ACC112 (cell line): ENCODE measurements at regions not wholly inside any gene's neighbourhood (a gene's known extent, or its start where the extent isn't known, plus 50 kb on each side); places are given as distances from the start of the nearest gene placed in this dataset.

Experiments
- H2AFZ ChIP-seq: fragments of 200-600 bp; sonication (generic); one replicate; pipeline ENCODE4 v1.6.0; 2017; ENCODE audit warnings: antibody characterized with exemption, low read length; ENCODE audit not compliant: unreplicated experiment
- H3K27ac ChIP-seq: fragments of 200-600 bp; sonication (generic); 2 replicates; pipeline ENCODE4 v1.5.1; 2014; ENCODE audit warnings: low read depth, mild to moderate bottlenecking, antibody characterized with exemption, low read length, moderate library complexity
- H3K27me3 ChIP-seq: fragments of 200-600 bp; sonication (generic); 2 replicates; pipeline ENCODE4 v1.6.1; 2014; ENCODE audit warnings: mild to moderate bottlenecking, antibody characterized with exemption, low read length, moderate library complexity, mixed read lengths; ENCODE audit not compliant: insufficient read depth
- H3K36me3 ChIP-seq: fragments of 200-600 bp; sonication (generic); 2 replicates; pipeline ENCODE4 v1.6.1; 2016; ENCODE audit warnings: mild to moderate bottlenecking, antibody characterized with exemption, low read length, moderate library complexity, mixed read lengths; ENCODE audit not compliant: insufficient read depth
- H3K4me1 ChIP-seq: fragments of 200-600 bp; sonication (generic); one replicate; pipeline ENCODE4 v1.6.1; 2016; ENCODE audit warnings: low read length, mixed read lengths; ENCODE audit not compliant: insufficient read depth, unreplicated experiment, control insufficient read depth
- H3K4me3 ChIP-seq: fragments of 200-600 bp; sonication (generic); 2 replicates; pipeline ENCODE4 v1.5.1; 2014; ENCODE audit warnings: mild to moderate bottlenecking, low read depth, low read length
- H3K79me2 ChIP-seq: fragments of 200-600 bp; sonication (generic); one replicate; pipeline ENCODE4 v1.6.0; 2016; ENCODE audit warnings: low read length; ENCODE audit not compliant: control insufficient read depth, unreplicated experiment, insufficient read depth

GRCh38 chr2:106667478-106668070, 180.4 kb downstream of the CD8B2 start:
- no peaks in the 10 kb centered on the region for H3K79me2 ChIP-seq
- H3K27me3 ChIP-seq: no peaks in the 10 kb centered on the region
- H3K27ac ChIP-seq: no peak overlapping the region
- no peaks in the 10 kb centered on the region for H3K4me1 ChIP-seq
- no peaks in the 10 kb centered on the region for H3K36me3 ChIP-seq
- H2AFZ ChIP-seq: no peak overlapping the region
- no peak overlapping the region for H3K4me3 ChIP-seq

- Histone ChIP-seq H3K79me2 (no peaks in the 10 kb centered on the region), H3K4me3 (no peak overlapping the region), H2AFZ (no peak overlapping the region), H3K4me1 (no peaks in the 10 kb centered on the region), H3K27me3 (no peaks in the 10 kb centered on the region), H3K27ac (no peak overlapping the region), H3K36me3 (no peaks in the 10 kb centered on the region)
These were observed 198.2 kb downstream of the CD8B2 start for GRCh38 chr2:106685180-106685897.

DNA sequence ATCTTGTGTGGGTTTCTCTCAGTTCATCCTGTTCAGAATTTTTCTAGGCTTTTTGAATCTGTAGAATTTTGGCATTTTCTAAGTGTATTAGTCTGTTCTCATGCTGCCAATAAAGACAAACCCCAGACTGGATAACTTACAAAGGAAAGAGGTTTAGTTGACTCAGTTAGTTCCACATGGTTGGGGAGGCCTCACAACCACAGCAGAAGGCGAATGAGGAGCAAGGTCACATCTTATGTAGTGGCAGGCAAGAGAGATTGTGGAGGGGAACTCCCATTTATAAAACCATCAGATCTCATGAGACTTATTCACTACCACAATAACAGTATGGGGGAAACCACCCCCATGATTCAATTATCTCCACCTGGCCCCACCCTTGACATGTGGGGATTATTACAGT, 199.2 kb downstream of the ST6GAL2 start:
- no peaks in the 10 kb centered on the region for H3K4me1 ChIP-seq
- H3K27me3 ChIP-seq: no peaks in the 10 kb centered on the region
- H3K79me2 ChIP-seq: no peaks in the 10 kb centered on the region
- no peak overlapping the region for H3K4me3 ChIP-seq
- H3K36me3 ChIP-seq: no peaks in the 10 kb centered on the region
- no peak overlapping the region for H2AFZ ChIP-seq
- H3K27ac ChIP-seq: no peak overlapping the region

- Histone ChIP-seq H3K27ac (no peak overlapping the region), H3K4me1 (no peaks in the 10 kb centered on the region), H2AFZ (no peak overlapping the region)
These were observed 190.9 kb downstream of the ST6GAL2 start for GRCh38 chr2:106694964-106695470.

DNA sequence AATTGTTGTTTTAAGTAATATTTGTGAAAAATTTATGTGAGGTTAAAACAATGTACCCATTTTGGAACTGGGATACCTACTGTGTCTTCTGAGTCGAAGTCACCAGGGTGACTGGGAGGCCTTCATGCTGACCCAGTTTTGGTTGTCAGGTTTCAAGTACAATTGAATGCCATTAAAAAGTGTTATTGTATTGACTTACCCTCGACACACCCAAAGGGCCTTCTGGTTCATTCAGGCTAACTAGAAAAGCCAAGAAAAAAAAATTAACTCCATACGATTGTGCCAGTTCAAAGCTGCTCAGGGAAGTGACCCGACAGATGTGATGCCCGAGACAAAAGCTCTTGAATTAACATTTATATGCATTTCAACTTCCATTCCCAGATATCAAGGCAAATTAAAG, 190.0 kb downstream of the ST6GAL2 start:
- no peaks in the 10 kb centered on the region for H3K4me1 ChIP-seq
- no peaks in the 10 kb centered on the region for H3K27me3 ChIP-seq
- H3K4me3 ChIP-seq: no peak overlapping the region
- no peaks in the 10 kb centered on the region for H3K79me2 ChIP-seq
- H2AFZ ChIP-seq: no peak overlapping the region
- H3K36me3 ChIP-seq: no peaks in the 10 kb centered on the region
- no peak overlapping the region for H3K27ac ChIP-seq

More at GRCh38 chr2:106694964-106695470, 190.9 kb downstream of the ST6GAL2 start:
- no peaks in the 10 kb centered on the region for H3K79me2 ChIP-seq
- H3K36me3 ChIP-seq: no peaks in the 10 kb centered on the region
- no peak overlapping the region for H3K4me3 ChIP-seq
- no peaks in the 10 kb centered on the region for H3K27me3 ChIP-seq

DNA sequence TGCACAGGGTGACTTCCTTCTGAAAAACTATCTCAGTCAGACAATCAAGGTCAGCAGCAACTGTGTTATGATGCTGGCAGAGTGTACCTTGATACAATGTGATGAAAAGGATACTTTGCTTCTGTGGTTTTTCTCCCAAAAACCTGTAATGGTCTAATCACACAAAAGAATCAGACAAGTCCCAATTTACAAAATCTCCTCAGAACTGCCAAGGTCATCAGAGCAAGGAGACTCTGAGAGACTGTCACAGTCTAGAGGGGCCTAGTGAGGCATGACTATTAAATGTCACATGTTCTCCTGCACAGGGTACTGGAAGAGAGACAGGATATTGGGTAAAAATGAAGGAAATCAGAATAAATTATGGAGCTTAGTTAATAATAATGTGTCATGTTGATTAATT, 185.4 kb downstream of the ST6GAL2 start:
- no peaks in the 10 kb centered on the region for H3K27me3 ChIP-seq
- no peak overlapping the region for H3K4me3 ChIP-seq
- H2AFZ ChIP-seq: no peak overlapping the region
- H3K27ac ChIP-seq: no peak overlapping the region
- H3K36me3 ChIP-seq: no peaks in the 10 kb centered on the region
- no peaks in the 10 kb centered on the region for H3K79me2 ChIP-seq
- H3K4me1 ChIP-seq: no peaks in the 10 kb centered on the region

- Histone ChIP-seq H3K4me3 (no peak overlapping the region), H3K27me3 (no peaks in the 10 kb centered on the region), H2AFZ (no peak overlapping the region), H3K36me3 (no peaks in the 10 kb centered on the region), H3K4me1 (no peaks in the 10 kb centered on the region), H3K27ac (no peak overlapping the region), H3K79me2 (no peaks in the 10 kb centered on the region)
These were observed 184.6 kb downstream of the ST6GAL2 start for GRCh38 chr2:106701203-106702022.

- no peak overlapping the region for H3K4me3 ChIP-seq
- H3K79me2 ChIP-seq: no peaks in the 10 kb centered on the region
- H3K27me3 ChIP-seq: no peaks in the 10 kb centered on the region
- no peaks in the 10 kb centered on the region for H3K4me1 ChIP-seq
- H3K27ac ChIP-seq: no peak overlapping the region
- H3K36me3 ChIP-seq: no peaks in the 10 kb centered on the region
- H2AFZ ChIP-seq: no peak overlapping the region
These were observed 182.8 kb downstream of the ST6GAL2 start for GRCh38 chr2:106703161-106703560.

DNA sequence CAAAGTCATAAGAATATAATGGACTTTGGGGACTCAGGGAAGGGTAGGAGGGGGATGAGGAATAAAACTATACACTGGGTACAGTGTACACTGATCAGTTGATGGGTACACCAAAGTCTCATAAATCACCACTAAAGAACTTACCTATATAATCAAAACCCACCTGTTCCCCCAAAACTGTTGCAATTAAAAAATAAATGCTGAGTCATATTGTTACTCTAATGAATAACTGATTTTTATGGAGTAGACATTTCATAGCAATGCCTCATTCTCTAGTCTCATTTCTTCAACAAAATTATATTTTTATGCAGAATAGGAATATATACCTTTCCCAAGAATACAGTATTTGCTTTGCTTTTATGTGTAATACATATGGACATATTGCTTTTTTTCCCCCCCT, 181.2 kb downstream of the ST6GAL2 start:
- no peaks in the 10 kb centered on the region for H3K4me1 ChIP-seq
- H3K4me3 ChIP-seq: no peak overlapping the region
- H2AFZ ChIP-seq: no peak overlapping the region
- no peaks in the 10 kb centered on the region for H3K79me2 ChIP-seq
- H3K27ac ChIP-seq: no peak overlapping the region
- H3K36me3 ChIP-seq: no peaks in the 10 kb centered on the region
- H3K27me3 ChIP-seq: no peaks in the 10 kb centered on the region

GRCh38 chr2:106705877-106706276, 180.1 kb downstream of the ST6GAL2 start:
- Histone ChIP-seq H3K27me3 (no peaks in the 10 kb centered on the region), H3K36me3 (no peaks in the 10 kb centered on the region), H3K4me1 (no peaks in the 10 kb centered on the region), H3K4me3 (no peak overlapping the region), H3K79me2 (no peaks in the 10 kb centered on the region), H2AFZ (no peak overlapping the region), H3K27ac (no peak overlapping the region)
